ENCODE measurements at regions not wholly inside any gene's neighbourhood (a gene's known extent, or its start where the extent isn't known, plus 50 kb on each side); places are given as distances from the start of the nearest gene placed in this dataset.

DNA sequence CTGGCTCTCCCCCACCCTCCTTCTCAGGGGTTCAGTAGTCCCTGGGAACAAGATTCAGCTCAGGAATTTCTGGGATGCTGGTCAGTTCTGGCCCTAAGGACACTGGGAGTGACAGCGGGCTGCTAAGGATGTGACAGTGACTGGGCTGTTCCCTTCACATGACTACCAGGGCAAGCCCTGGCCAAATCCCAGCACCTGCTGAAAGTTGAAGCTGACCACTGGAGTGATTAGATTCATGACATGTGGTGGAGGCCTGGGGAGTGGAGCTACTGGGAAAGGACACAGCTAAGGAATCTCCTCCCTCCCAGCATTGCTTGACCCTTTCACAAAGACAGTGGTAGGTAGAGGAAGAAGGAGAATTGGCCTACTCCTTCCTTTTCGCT lies 204.9 kb downstream of the DAD1 start:
- Histone ChIP-seq H3K4ac (ENCODE audit: low read depth, low read length) (no peak overlapping the region), H3K4me2 (ENCODE audit: low read depth, low read length) (no peak overlapping the region), H4K20me1 (ENCODE audit: insufficient read depth, low read length) (no peaks in the 10 kb centered on the region), H3K4me1 (ENCODE audit: control insufficient read depth, insufficient read depth, low read length) (peaks cover 6% of the 10 kb centered on the region), H2BK120ac (ENCODE audit: low read depth, low read length) (no peak overlapping the region), H3K14ac (replicated peaks; ENCODE audit: low read depth, low read length) (no peak overlapping the region), H2AFZ (replicated peaks; ENCODE audit: low read length, poor library complexity) (no peak overlapping the region), H4K91ac (ENCODE audit: insufficient read depth, low read depth, low read length) (no peak overlapping the region; the same call in 1 of the 2 replicates), H3K27me3 (ENCODE audit: control insufficient read depth, insufficient read depth, low read length) (peaks cover 10% of the 10 kb centered on the region), H3K9ac (ENCODE audit: low read depth, low read length) (no peak overlapping the region), H3K18ac (ENCODE audit: low read depth, low read length) (no peak overlapping the region), H3K9me3 (ENCODE audit: control insufficient read depth, insufficient read depth, low read length) (no peaks in the 10 kb centered on the region), H3K27ac (ENCODE audit: insufficient read depth, low read length) (no peak overlapping the region), H2AK5ac (ENCODE audit: low read depth, low read length) (no peak overlapping the region), H3K4me3 (ENCODE audit: insufficient read depth, low read depth, low read length) (no peak overlapping the region), H3K56ac (ENCODE audit: extremely low read depth, insufficient read depth, low read length) (no peak overlapping the region), H3K23ac (ENCODE audit: low read depth, low read length) (no peak overlapping the region), H2BK20ac (ENCODE audit: low read depth, low read length) (no peak overlapping the region), H4K5ac (ENCODE audit: low read depth, low read length) (no peak overlapping the region), H2BK15ac (ENCODE audit: low read depth, low read length) (no peak overlapping the region), H2AK9ac (replicated peaks; ENCODE audit: low read depth, low read length, poor library complexity) (no peak overlapping the region), H3K79me1 (ENCODE audit: low read depth in 1 of 2, low read length in 2 of 2) (no peaks in the 10 kb centered on the region), H4K8ac (ENCODE audit: low read depth in 2 of 2, low read length in 2 of 2) (no peak overlapping the region), H3K36me3 (ENCODE audit: control insufficient read depth, insufficient read depth, low read length) (no peaks in the 10 kb centered on the region), H3K9me1 (ENCODE audit: insufficient read depth, low read length) (no peaks in the 10 kb centered on the region), H2BK5ac (ENCODE audit: low read depth, low read length, poor library complexity, severe bottlenecking) (no peak overlapping the region)
- BruUV-seq (replicated peaks): no TSS peak
- no CpG with 5 or more reads among the region's 2 CpGs for WGBS, 2 experiments (ENCODE audit: extremely low coverage in 2 of 2, insufficient read length in 1 of 2)
- in situ Hi-C loops (cut with MboI; ENCODE audit: low sequenced_read_pairs): loop anchor here (25.0 kb wide), 1 partner anchor 478 kb away; the partner anchor contains the start of gene LRP10
- intact Hi-C loops (cut with micrococcal nuclease): loop anchor here (10.0 kb wide), 1 partner anchor 511 kb away; no protein-coding TSS in a partner anchor
- CTCF ChIA-PET: interaction anchor here (1.4 to 2.0 kb wide), 3 partner anchors 9 to 274 kb away, joined by 3 to 9 read pairs (median 8); no protein-coding TSS in a partner anchor
- POLR2A ChIA-PET (ENCODE audit: unreplicated experiment): no interaction called here
- TF ChIP-seq RCOR1 (IDR thresholded peaks at IDR 0.05; ENCODE audit: insufficient replicate concordance, low read length): no peak
- TF ChIP-seq RAD21 (IDR thresholded peaks at IDR 0.05; ENCODE audit: low read length): no peak
- TF ChIP-seq RFX5 (IDR thresholded peaks at IDR 0.05; ENCODE audit: low read depth, low read length): no peak
- no peak for TF ChIP-seq NFE2L2 (IDR thresholded peaks at IDR 0.05; ENCODE audit: low read depth, low read length)
- TF ChIP-seq, protein P1, sequence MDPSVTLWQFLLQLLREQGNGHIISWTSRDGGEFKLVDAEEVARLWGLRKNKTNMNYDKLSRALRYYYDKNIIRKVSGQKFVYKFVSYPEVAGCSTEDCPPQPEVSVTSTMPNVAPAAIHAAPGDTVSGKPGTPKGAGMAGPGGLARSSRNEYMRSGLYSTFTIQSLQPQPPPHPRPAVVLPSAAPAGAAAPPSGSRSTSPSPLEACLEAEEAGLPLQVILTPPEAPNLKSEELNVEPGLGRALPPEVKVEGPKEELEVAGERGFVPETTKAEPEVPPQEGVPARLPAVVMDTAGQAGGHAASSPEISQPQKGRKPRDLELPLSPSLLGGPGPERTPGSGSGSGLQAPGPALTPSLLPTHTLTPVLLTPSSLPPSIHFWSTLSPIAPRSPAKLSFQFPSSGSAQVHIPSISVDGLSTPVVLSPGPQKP (IDR thresholded peaks at IDR 0.05; ENCODE audit: borderline replicate concordance, low read depth, low read length): no peak
- TF ChIP-seq MAFK (IDR thresholded peaks at IDR 0.05; ENCODE audit: low read depth, low read length): no peak
- TF ChIP-seq, protein P2, sequence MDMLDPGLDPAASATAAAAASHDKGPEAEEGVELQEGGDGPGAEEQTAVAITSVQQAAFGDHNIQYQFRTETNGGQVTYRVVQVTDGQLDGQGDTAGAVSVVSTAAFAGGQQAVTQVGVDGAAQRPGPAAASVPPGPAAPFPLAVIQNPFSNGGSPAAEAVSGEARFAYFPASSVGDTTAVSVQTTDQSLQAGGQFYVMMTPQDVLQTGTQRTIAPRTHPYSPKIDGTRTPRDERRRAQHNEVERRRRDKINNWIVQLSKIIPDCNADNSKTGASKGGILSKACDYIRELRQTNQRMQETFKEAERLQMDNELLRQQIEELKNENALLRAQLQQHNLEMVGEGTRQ (IDR thresholded peaks at IDR 0.05; ENCODE audit: low read depth, low read length): no peak
- TF ChIP-seq BHLHE40 (IDR thresholded peaks at IDR 0.05; ENCODE audit: low read depth, low read length): no peak
- dilution Hi-C loops (cut with HindIII; ENCODE audit: low sequenced_read_pairs, unreplicated experiment): no loop called here
- no peak for DNase-seq
- no peak for ATAC-seq (ENCODE audit: low read depth)

Data from IMR-90 (cell line).